Epidermal melanocyte (primary cell): ENCODE measurements at regions not wholly inside any gene's neighbourhood (a gene's known extent, or its start where the extent isn't known, plus 50 kb on each side); places are given as distances from the start of the nearest gene placed in this dataset.

Experiments used
- DNase-seq: peaks from one replicate; pipeline ENCODE4 v3.0.0; 2011; ENCODE audit warnings: low spot score; ENCODE audit not compliant: insufficient read length

- DNase-seq = no peak
Measured at GRCh38 chr3:43183456-43183855, 77.6 kb upstream of the POMGNT2 start.

- no peak for DNase-seq
Measured at GRCh38 chr3:43181202-43181821, 75.4 kb upstream of the POMGNT2 start.

GRCh38 chr3:43180694-43181093 lies 74.8 kb upstream of the POMGNT2 start:
- DNase-seq = no peak

GRCh38 chr3:43180027-43180426 lies 74.1 kb upstream of the POMGNT2 start:
- DNase-seq = no peak

GRCh38 chr3:43178891-43179366 lies 73.0 kb upstream of the POMGNT2 start:
- DNase-seq = peak; percentile 56

- DNase-seq = no peak
Measured at GRCh38 chr3:43177085-43177484, 71.2 kb upstream of the POMGNT2 start.

GRCh38 chr3:43176666-43177065 lies 70.8 kb upstream of the POMGNT2 start:
- DNase-seq = peak; percentile 27

GRCh38 chr3:43175541-43175940 lies 69.7 kb upstream of the POMGNT2 start:
- DNase-seq = no peak

GRCh38 chr3:43173949-43174348 lies 68.1 kb upstream of the POMGNT2 start:
- no peak for DNase-seq

- no peak for DNase-seq
Measured at GRCh38 chr3:43171748-43172147, 65.9 kb upstream of the POMGNT2 start.

GRCh38 chr3:43170553-43170952 lies 64.7 kb upstream of the POMGNT2 start:
- DNase-seq = no peak

- no peak for DNase-seq
Measured at GRCh38 chr3:43169987-43170386, 64.1 kb upstream of the POMGNT2 start.

GRCh38 chr3:43166406-43166805 lies 60.5 kb upstream of the POMGNT2 start:
- DNase-seq = no peak

- DNase-seq = no peak
Measured at GRCh38 chr3:43165786-43166185, 59.9 kb upstream of the POMGNT2 start.

- DNase-seq = no peak
Measured at GRCh38 chr3:43163895-43164493, 58.1 kb upstream of the POMGNT2 start.

- peak; percentile 61 for DNase-seq
Measured at GRCh38 chr3:43162230-43163084, 56.6 kb upstream of the POMGNT2 start.

GRCh38 chr3:43161684-43162229 lies 55.9 kb upstream of the POMGNT2 start:
- DNase-seq = no peak

GRCh38 chr3:43160664-43161063 lies 54.8 kb upstream of the POMGNT2 start:
- DNase-seq = no peak

GRCh38 chr3:43159876-43160255 lies 54.0 kb upstream of the POMGNT2 start:
- no peak for DNase-seq

GRCh38 chr3:43159131-43159875 lies 53.4 kb upstream of the POMGNT2 start:
- DNase-seq = no peak

- no peak for DNase-seq
Measured at GRCh38 chr3:43156812-43157455, 51.1 kb upstream of the POMGNT2 start.
